ENCODE measurements at regions not wholly inside any gene's neighbourhood (a gene's known extent, or its start where the extent isn't known, plus 50 kb on each side); places are given as distances from the start of the nearest gene placed in this dataset.

- no peak for TF ChIP-seq CTCF (IDR thresholded peaks at IDR 0.05)
- TF ChIP-seq POLR2A (IDR thresholded peaks at IDR 0.05) = no peak
- TF ChIP-seq POLR2AphosphoS5 (IDR thresholded peaks at IDR 0.05) = no peak
- no peak for TF ChIP-seq EP300 (IDR thresholded peaks at IDR 0.05)
Observed at GRCh38 chr4:136032391-136032790, 1499.9 kb downstream of the PCDH18 start.
